Sigmoid colon (tissue), 6 donors: ENCODE measurements at regions not wholly inside any gene's neighbourhood (a gene's known extent, or its start where the extent isn't known, plus 50 kb on each side); places are given as distances from the start of the nearest gene placed in this dataset.

Experiments used
- DNase-seq: peaks from one replicate; pipeline ENCODE4 v3.0.0-alpha.2; 2019
- H3K27ac ChIP-seq, 4 donors: fragments of 200-600 bp; sonication (generic); one replicate each; pipeline ENCODE4 v1.5.1; 2016 to 2019; ENCODE audit warnings: mild to moderate bottlenecking in 1 of 4
- H3K27me3 ChIP-seq, 3 donors: fragments of 200-600 bp; sonication (generic); one replicate each; pipeline ENCODE4 v1.5.1; 2019; ENCODE audit warnings: mild to moderate bottlenecking in 1 of 3
- H3K36me3 ChIP-seq, 4 donors: fragments of 200-600 bp; sonication (generic); one replicate each; pipeline ENCODE4 v1.5.1; 2016 to 2019
- H3K4me1 ChIP-seq, 4 donors: fragments of 200-600 bp; sonication (generic); one replicate each; pipeline ENCODE4 v1.5.1; 2017 to 2019
- H3K4me3 ChIP-seq, 4 donors: fragments of 200-600 bp; sonication (generic); one replicate each; pipeline ENCODE4 v1.5.1; 2017 to 2019; ENCODE audit warnings: mild to moderate bottlenecking in 2 of 4, moderate library complexity in 1 of 4
- H3K9me3 ChIP-seq, 4 donors: fragments of 200-600 bp in 3 of 4; sonication (generic) in 3 of 4; one replicate each; pipeline versions ENCODE4 v1.5.1 to v1.6.1; 2013 to 2019
- EP300 ChIP-seq, 4 donors: sonication (generic); formaldehyde crosslinking; IDR thresholded peaks; one replicate each; pipeline ENCODE4 v1.6.1; 2017; ENCODE audit warnings: antibody characterized with exemption in 4 of 4
- POLR2A ChIP-seq, 2 donors: fragments of 450-650 bp; IDR thresholded peaks; one replicate each; pipeline ENCODE4 v1.6.1; 2016; ENCODE audit warnings: antibody characterized with exemption in 2 of 2, mild to moderate bottlenecking in 2 of 2, moderate library complexity in 2 of 2
- POLR2AphosphoS5 ChIP-seq, 4 donors: sonication (generic); formaldehyde crosslinking; IDR thresholded peaks; one replicate each; pipeline ENCODE4 v1.6.1; 2017; ENCODE audit warnings: antibody characterized with exemption in 4 of 4
- WGBS, 2 donors: extraction: QIAGEN DNeasy Blood & Tissue Kit; methylation state at CpG; one replicate each; pipeline ENCODE4 v1.1.7; 2013; 5-methylcytosine and 5-hydroxymethylcytosine counted together
- intact Hi-C: fragments of 100-400 bp; cut with DNase I; formaldehyde crosslinking; loops from one replicate; pipeline ENCODE4 v1.15.1; 2023
- TF ChIP-seq, protein P1 (sequence below), 4 experiments: fragments of 450-650 bp in 3 of 4; fragments of 200-600 bp in 1 of 4; IDR thresholded peaks; one replicate each; pipeline ENCODE4 v1.5.1; 2016 to 2019; ENCODE audit warnings: antibody characterized with exemption in 4 of 4, mild to moderate bottlenecking in 3 of 4, moderate library complexity in 2 of 4
- donor health status: healthy with polysubstance abuse.
- donor health status: healthy.

DNA sequence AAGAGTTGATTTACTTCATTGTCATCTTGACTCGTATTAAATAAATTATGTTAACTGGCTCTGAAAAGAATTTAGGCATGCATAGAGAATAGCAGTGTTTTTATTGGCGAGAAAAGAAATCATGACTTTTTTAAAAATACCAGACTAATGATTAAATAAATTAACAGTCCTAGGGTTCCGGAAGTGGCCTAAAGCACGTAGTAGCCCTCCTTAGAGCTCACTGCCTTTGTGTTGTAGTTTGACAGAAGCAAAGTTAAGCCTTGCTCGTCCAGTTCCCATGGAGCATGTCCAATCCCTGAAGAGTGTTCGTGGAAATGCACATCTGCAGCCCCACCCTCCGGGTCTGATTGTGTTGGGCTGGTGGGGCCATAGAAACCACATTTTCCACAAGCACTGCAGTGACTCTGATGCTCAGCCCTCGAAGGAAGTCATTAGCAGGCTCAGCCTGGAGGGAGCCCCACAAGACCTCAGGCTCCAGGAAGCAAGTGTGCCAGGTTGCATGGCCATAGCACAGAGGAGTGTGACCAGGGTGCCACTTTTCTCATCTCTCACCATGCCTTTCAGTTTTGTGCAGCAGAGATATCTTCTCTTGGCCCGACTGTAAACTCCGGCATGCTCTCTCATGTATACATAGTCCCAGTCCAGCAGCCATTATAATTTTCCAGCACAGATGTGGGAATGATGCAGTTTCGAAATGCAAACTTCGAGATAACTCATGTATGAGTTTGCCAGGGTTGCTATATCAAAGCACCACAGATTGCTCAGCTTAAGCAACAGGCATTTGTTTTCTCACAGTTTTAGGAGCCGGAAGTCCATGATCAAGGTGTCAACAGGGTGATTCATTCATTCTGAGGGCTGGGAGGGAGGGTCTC, 188.6 kb upstream of the SH3BP4 start:
- H3K27ac ChIP-seq = no peak overlapping the region
- no peaks in the 10 kb centered on the region for H3K9me3 ChIP-seq
- TF ChIP-seq EP300 (IDR thresholded peaks at IDR 0.05) (no peak), POLR2A (IDR thresholded peaks at IDR 0.05) (no peak), POLR2AphosphoS5 (IDR thresholded peaks at IDR 0.05) (no peak)
- TF ChIP-seq, protein P1, sequence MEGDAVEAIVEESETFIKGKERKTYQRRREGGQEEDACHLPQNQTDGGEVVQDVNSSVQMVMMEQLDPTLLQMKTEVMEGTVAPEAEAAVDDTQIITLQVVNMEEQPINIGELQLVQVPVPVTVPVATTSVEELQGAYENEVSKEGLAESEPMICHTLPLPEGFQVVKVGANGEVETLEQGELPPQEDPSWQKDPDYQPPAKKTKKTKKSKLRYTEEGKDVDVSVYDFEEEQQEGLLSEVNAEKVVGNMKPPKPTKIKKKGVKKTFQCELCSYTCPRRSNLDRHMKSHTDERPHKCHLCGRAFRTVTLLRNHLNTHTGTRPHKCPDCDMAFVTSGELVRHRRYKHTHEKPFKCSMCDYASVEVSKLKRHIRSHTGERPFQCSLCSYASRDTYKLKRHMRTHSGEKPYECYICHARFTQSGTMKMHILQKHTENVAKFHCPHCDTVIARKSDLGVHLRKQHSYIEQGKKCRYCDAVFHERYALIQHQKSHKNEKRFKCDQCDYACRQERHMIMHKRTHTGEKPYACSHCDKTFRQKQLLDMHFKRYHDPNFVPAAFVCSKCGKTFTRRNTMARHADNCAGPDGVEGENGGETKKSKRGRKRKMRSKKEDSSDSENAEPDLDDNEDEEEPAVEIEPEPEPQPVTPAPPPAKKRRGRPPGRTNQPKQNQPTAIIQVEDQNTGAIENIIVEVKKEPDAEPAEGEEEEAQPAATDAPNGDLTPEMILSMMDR (IDR thresholded peaks at IDR 0.05) = no peak
- H3K4me1 ChIP-seq = peaks cover 0 to 7% (median 3%) of the 10 kb centered on the region in 4 donors
- H3K27me3 ChIP-seq = no peaks in the 10 kb centered on the region
- DNase-seq = no peak
- H3K36me3 ChIP-seq = no peaks in the 10 kb centered on the region
- H3K4me3 ChIP-seq = no peak overlapping the region
- intact Hi-C loops = no loop called here
- 71 to 82% methylated on average over 13 of the region's 13 CpGs for WGBS, 2 donors

DNA sequence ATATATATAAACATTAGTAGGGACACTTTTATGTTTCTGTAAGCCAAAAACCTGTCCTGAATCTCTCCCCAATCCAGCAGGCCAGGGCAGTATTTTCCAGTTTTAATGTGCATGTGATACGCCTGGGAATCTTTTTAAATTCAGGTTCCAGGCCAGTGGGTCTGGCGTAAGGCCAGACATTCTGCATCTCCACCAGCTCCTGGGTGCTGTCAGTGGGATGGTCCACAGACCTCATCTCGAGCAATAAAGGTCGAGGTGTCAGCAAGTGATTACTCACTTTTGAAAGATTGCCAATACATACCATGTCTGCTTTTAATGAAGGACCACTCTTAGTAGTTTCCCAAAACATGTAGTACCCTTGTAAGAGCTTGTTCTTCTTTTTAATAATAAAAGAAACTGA, 189.9 kb upstream of the SH3BP4 start:
- no peak for DNase-seq
- no peak overlapping the region for H3K4me3 ChIP-seq
- H3K9me3 ChIP-seq = no peaks in the 10 kb centered on the region
- peaks cover 0 to 7% (median 3%) of the 10 kb centered on the region in 4 donors for H3K4me1 ChIP-seq
- intact Hi-C loops = no loop called here
- WGBS, 2 donors = 65 to 76% methylated on average over 4 of the region's 4 CpGs
- TF ChIP-seq POLR2AphosphoS5 (IDR thresholded peaks at IDR 0.05) (no peak), EP300 (IDR thresholded peaks at IDR 0.05) (no peak), POLR2A (IDR thresholded peaks at IDR 0.05) (no peak)
- TF ChIP-seq, protein P1 (IDR thresholded peaks at IDR 0.05) = no peak
- H3K36me3 ChIP-seq = no peaks in the 10 kb centered on the region
- no peaks in the 10 kb centered on the region for H3K27me3 ChIP-seq
- H3K27ac ChIP-seq = no peak overlapping the region

DNA sequence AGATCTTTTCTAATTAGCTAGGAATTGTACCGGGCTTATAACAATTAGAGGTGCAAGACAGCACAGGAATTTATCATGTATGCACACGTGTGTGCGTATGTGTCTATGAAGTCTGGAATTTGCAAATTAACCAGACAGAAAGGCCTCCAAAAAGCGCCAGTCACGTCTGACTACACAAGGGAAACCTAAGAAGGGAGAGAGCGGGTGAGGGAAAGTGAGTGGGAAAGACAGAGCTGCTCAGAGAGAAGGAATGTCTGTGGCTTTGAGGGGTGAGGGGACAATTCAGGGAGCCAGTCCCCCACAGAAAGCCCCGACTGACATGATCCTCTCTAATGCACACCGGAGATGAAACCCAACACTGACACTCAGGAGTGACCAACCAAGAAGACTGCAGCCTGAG, 197.7 kb upstream of the SH3BP4 start:
- Histone ChIP-seq H3K9me3 (no peaks in the 10 kb centered on the region), H3K36me3 (no peaks in the 10 kb centered on the region), H3K27me3 (no peaks in the 10 kb centered on the region), H3K4me1 (no peaks in the 10 kb centered on the region), H3K4me3 (no peak overlapping the region), H3K27ac (no peak overlapping the region)
- DNase-seq = no peak
- WGBS, 2 donors = 81 to 89% methylated on average over 8 of the region's 8 CpGs
- intact Hi-C loops = no loop called here
- TF ChIP-seq POLR2AphosphoS5 (IDR thresholded peaks at IDR 0.05) (no peak), POLR2A (IDR thresholded peaks at IDR 0.05) (no peak), EP300 (IDR thresholded peaks at IDR 0.05) (no peak)
- TF ChIP-seq, protein P1 (IDR thresholded peaks at IDR 0.05) = no peak

DNA sequence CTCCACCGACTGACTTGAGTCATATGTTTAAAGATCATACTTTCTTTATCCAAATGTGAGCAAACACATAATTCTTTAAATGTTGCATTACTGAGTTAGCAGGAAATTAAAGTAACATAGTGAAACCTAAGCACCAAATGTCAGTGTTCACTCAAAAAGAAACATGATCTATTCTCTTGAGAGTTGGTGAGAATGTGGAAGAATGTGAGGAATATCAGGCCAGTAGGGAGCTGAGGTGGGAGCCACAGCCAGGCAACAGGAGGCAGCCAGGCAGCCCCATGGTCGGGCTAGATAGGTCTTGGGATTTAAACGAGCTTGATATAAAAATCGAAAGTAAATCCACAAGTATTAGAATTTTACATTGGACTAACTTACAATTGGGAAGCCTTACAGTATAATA, 198.1 kb upstream of the SH3BP4 start:
- Histone ChIP-seq H3K4me3 (no peak overlapping the region), H3K27ac (no peak overlapping the region), H3K36me3 (no peaks in the 10 kb centered on the region), H3K4me1 (no peaks in the 10 kb centered on the region), H3K9me3 (no peaks in the 10 kb centered on the region), H3K27me3 (no peaks in the 10 kb centered on the region)
- 81% methylated on average over 4 of the region's 4 CpGs for WGBS, 2 donors
- TF ChIP-seq, protein P1 (IDR thresholded peaks at IDR 0.05) = no peak
- no peak for TF ChIP-seq EP300 (IDR thresholded peaks at IDR 0.05)
- TF ChIP-seq POLR2A (IDR thresholded peaks at IDR 0.05) = no peak
- TF ChIP-seq POLR2AphosphoS5 (IDR thresholded peaks at IDR 0.05) = no peak
- intact Hi-C loops = no loop called here
- no peak for DNase-seq
